Endothelial cell (in vitro differentiated cells): ENCODE measurements at regions not wholly inside any gene's neighbourhood (a gene's known extent, or its start where the extent isn't known, plus 50 kb on each side); places are given as distances from the start of the nearest gene placed in this dataset.

Experiments used
- DNase-seq: peaks from one replicate; pipeline ENCODE4 v3.0.0; 2021; ENCODE audit warnings: low spot score
- H3K27ac Mint-ChIP-seq: one replicate; pipeline ENCODE4 v1.8.0; 2021; ENCODE audit warnings: mixed read lengths, inconsistent platforms; ENCODE audit not compliant: unreplicated experiment
- H3K27me3 Mint-ChIP-seq: one replicate; pipeline ENCODE4 v1.8.0; 2021; ENCODE audit warnings: mild to moderate bottlenecking, moderate library complexity, mixed read lengths, inconsistent platforms; ENCODE audit not compliant: unreplicated experiment
- H3K36me3 Mint-ChIP-seq: one replicate; pipeline ENCODE4 v1.8.0; 2021; ENCODE audit warnings: mild to moderate bottlenecking, low read depth, mixed read lengths, inconsistent platforms; ENCODE audit not compliant: unreplicated experiment
- H3K4me1 Mint-ChIP-seq: one replicate; pipeline ENCODE4 v1.8.0; 2021; ENCODE audit warnings: mild to moderate bottlenecking, mixed read lengths, inconsistent platforms; ENCODE audit not compliant: unreplicated experiment
- H3K4me3 Mint-ChIP-seq: one replicate; pipeline ENCODE4 v1.8.0; 2021; ENCODE audit warnings: mild to moderate bottlenecking, mixed read lengths, inconsistent platforms; ENCODE audit not compliant: unreplicated experiment
- H3K9me3 Mint-ChIP-seq: one replicate; pipeline ENCODE4 v1.8.0; 2021; ENCODE audit warnings: mixed read lengths, inconsistent platforms; ENCODE audit not compliant: unreplicated experiment
- TF ChIP-seq, protein P1 (sequence below): fragments of 200-600 bp; sonication (generic); IDR thresholded peaks from one replicate; pipeline ENCODE4 v1.5.0; 2021; ENCODE audit warnings: antibody characterized with exemption; ENCODE audit not compliant: unreplicated experiment

DNA sequence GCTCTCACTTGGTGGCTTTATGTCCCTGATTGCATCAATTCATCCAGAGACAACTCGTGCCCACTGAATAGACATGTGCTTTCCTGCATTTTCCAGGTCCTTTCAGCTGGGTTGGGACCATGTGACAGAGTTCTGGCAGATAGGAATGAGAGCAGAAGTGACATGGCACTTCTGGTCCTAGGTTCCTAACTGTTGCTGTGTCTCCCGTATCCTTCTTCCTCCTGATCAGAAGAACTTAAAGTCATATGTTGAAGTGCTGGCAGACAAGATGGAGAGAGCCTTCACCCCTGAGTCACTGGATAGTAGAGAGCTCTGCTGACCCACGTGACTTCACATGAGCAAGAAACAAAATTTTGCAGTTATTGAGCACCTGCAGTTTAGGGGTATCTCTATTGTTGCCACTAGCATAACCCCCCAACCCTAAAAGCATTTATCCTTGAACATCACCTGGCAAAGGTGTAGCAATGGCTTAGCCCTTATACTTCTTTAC lies 80.0 kb downstream of the NREP start:
- no peak overlapping the region for H3K27ac Mint-ChIP-seq
- no peaks in the 10 kb centered on the region for H3K27me3 Mint-ChIP-seq
- H3K9me3 Mint-ChIP-seq = no peaks in the 10 kb centered on the region
- DNase-seq = no peak
- H3K36me3 Mint-ChIP-seq = no peaks in the 10 kb centered on the region
- no peak overlapping the region for H3K4me3 Mint-ChIP-seq
- peaks cover 29% of the 10 kb centered on the region for H3K4me1 Mint-ChIP-seq
- TF ChIP-seq, protein P1, sequence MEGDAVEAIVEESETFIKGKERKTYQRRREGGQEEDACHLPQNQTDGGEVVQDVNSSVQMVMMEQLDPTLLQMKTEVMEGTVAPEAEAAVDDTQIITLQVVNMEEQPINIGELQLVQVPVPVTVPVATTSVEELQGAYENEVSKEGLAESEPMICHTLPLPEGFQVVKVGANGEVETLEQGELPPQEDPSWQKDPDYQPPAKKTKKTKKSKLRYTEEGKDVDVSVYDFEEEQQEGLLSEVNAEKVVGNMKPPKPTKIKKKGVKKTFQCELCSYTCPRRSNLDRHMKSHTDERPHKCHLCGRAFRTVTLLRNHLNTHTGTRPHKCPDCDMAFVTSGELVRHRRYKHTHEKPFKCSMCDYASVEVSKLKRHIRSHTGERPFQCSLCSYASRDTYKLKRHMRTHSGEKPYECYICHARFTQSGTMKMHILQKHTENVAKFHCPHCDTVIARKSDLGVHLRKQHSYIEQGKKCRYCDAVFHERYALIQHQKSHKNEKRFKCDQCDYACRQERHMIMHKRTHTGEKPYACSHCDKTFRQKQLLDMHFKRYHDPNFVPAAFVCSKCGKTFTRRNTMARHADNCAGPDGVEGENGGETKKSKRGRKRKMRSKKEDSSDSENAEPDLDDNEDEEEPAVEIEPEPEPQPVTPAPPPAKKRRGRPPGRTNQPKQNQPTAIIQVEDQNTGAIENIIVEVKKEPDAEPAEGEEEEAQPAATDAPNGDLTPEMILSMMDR = no peak

DNA sequence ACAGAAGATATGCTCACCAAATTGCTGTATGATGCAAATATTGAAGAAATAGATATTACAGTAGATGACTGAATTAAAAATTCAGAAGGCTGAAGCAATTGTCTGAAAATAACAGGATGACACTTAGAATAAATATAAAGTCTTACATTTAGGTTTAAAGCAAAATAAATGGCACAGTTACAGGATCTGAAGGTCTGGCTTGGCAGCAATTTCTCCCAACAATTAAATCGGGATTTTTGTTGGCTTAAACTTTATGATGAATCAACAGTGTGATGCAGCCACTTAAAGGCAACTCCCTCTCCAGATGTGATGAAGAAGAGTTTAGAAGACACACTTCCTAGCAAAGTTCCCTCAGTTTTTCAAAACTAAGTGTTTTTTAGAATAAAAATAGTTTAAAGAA lies 80.5 kb downstream of the NREP start:
- TF ChIP-seq, protein P1 = no peak

DNA sequence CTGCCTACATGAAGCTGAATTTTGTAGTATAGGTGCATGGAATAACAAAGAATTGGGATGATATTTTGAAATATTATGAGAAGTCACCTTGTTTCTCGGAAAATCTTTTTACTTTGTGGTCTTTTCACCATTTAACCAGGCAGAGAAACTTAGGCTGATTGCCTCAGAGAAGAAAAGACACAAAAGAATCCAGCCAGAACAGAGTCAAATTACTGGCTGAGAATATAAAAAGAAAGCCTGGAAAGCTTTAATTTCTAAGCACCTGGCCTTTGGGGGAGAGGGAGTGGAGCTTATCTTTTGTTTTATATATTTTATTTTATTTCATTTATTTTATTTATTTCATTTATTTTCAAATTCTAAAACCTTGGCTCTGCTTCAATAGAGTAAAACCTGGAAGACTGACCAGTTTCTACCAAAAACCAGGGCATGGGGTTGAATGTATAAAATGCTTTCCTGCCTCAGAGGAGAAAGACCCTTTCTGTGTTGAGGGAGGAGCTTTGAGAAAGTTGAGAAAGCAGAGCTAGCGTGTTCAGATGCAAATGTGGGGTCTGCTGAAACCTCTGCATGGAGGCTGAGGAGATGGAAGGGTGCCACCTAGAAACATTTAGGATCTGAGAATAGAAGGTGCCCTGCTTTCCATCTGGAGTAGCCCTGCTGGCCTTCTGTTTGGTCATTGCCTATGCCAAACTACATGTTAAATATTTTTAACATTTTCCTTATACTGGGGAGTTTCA lies 81.6 kb downstream of the NREP start:
- Mint-ChIP-seq H3K36me3 (no peaks in the 10 kb centered on the region), H3K9me3 (no peaks in the 10 kb centered on the region), H3K4me3 (no peak overlapping the region), H3K4me1 (peaks cover 19% of the 10 kb centered on the region), H3K27ac (no peak overlapping the region), H3K27me3 (no peaks in the 10 kb centered on the region)
- no peak for DNase-seq
- TF ChIP-seq, protein P1 = no peak

More for the DNA sequence above, 80.5 kb downstream of the NREP start:
- Mint-ChIP-seq H3K4me1 (peaks cover 28% of the 10 kb centered on the region), H3K9me3 (no peaks in the 10 kb centered on the region), H3K27ac (no peak overlapping the region), H3K4me3 (no peak overlapping the region), H3K36me3 (no peaks in the 10 kb centered on the region), H3K27me3 (no peaks in the 10 kb centered on the region)
- DNase-seq = no peak

DNA sequence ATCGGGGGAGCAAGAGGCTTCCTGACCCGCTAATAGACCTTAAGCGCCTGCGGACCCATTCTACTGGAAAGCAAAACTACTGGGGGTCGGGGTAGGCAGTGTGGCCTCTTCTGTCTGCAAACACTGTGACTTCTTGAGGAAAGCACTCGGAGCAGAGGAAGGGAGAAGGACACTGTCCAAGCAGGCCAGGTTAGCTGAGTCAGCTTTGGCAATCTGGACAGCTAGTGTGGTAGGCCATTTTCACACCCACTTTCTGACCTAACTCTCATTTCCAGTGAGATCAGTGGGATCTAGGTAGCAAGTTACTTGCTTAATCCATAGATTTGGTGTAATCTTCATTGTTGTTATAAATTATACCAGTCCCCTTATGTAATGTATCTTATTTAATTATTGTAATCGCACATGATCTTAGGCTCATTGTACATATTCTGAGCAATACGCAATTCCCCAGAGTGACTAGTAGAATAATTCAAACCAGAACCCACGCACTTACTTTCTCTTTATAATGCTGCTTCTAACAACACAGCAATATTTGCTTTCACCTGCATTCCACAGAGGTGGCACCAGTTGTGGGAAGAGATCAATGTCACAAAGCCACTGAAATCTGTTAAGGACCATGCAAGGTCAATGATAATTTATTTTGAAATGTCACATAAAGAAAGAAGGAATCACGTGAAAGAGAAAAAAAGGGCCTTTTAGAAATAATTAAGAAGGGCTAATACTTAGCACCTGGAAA lies 82.9 kb downstream of the NREP start:
- Mint-ChIP-seq H3K27ac (no peak overlapping the region), H3K4me1 (peaks cover 19% of the 10 kb centered on the region), H3K4me3 (no peak overlapping the region), H3K9me3 (no peaks in the 10 kb centered on the region), H3K27me3 (peaks cover 3% of the 10 kb centered on the region), H3K36me3 (no peaks in the 10 kb centered on the region)
- no peak for DNase-seq
- TF ChIP-seq, protein P1 = no peak

DNA sequence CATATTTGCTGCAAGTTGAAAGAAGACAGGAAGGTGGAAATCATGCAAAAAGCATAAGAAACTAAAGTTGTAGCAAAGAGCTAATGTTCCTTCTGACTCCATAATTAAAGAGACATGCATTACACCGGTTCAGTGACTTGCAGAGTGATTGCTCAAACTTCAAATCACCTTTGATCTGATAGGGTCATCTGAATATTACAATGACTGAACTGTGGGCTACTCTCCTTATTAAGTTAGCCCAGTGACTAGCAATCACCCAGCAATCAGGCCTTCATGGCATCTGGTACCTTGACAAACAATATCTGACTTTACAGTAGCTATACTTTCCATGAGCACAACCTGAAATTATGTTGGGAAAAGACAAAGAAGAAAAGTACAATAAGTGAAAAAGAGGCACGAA lies 84.9 kb downstream of the NREP start:
- DNase-seq = no peak
- TF ChIP-seq, protein P1 = no peak
- H3K27me3 Mint-ChIP-seq = peaks cover 3% of the 10 kb centered on the region
- H3K27ac Mint-ChIP-seq = no peak overlapping the region
- no peaks in the 10 kb centered on the region for H3K9me3 Mint-ChIP-seq
- H3K4me1 Mint-ChIP-seq = peaks cover 5% of the 10 kb centered on the region
- H3K4me3 Mint-ChIP-seq = no peak overlapping the region
- no peaks in the 10 kb centered on the region for H3K36me3 Mint-ChIP-seq
